ENCODE measurements at regions not wholly inside any gene's neighbourhood (a gene's known extent, or its start where the extent isn't known, plus 50 kb on each side); places are given as distances from the start of the nearest gene placed in this dataset.

GRCh38 chr12:114092981-114093380, 126.9 kb upstream of the RBM19 start:
- TF ChIP-seq EZH2 (IDR thresholded peaks at IDR 0.05; ENCODE audit: borderline replicate concordance, insufficient read depth, low read length, poor library complexity, severe bottlenecking) (no peak), REST (IDR thresholded peaks at IDR 0.05; ENCODE audit: borderline replicate concordance) (no peak), CTCF (IDR thresholded peaks at IDR 0.05; ENCODE audit: poor library complexity, severe bottlenecking) (no peak), POLR2AphosphoS5 (IDR thresholded peaks at IDR 0.05) (no peak), EP300 (conservative IDR thresholded peaks at IDR 0.05; ENCODE audit: poor library complexity, severe bottlenecking) (no peak), SMC3 (conservative IDR thresholded peaks at IDR 0.05; ENCODE audit: poor library complexity) (no peak)

Data from neural cell (in vitro differentiated cells).